Prostate gland (tissue), 2 donors: ENCODE measurements at regions not wholly inside any gene's neighbourhood (a gene's known extent, or its start where the extent isn't known, plus 50 kb on each side); places are given as distances from the start of the nearest gene placed in this dataset.

Experiments used
- DNase-seq: peaks from one replicate; pipeline ENCODE4 v3.0.0-alpha.2; 2019; ENCODE audit warnings: low spot score
- H3K27ac ChIP-seq, 2 donors: fragments of 200-600 bp; sonication (generic); 2 replicates each; pipeline ENCODE4 v1.5.1; 2017 to 2019
- H3K27me3 ChIP-seq: fragments of 200-600 bp; sonication (generic); replicated peaks from 2 replicates; pipeline ENCODE4 v1.5.1; 2019; ENCODE audit not compliant: insufficient read depth
- H3K36me3 ChIP-seq, 2 donors: fragments of 200-600 bp; sonication (generic); 1 replicate in 1 of 2; 2 replicates in 1 of 2; pipeline versions ENCODE4 v1.5.1 to v1.8.1; 2017 to 2019
- H3K4me1 ChIP-seq: fragments of 200-600 bp; sonication (generic); replicated peaks from 2 replicates; pipeline ENCODE4 v1.5.1; 2019
- H3K4me3 ChIP-seq, 2 donors: fragments of 200-600 bp; sonication (generic); 2 replicates each; pipeline ENCODE4 v1.5.1; 2017 to 2019
- H3K9me3 ChIP-seq: fragments of 200-600 bp; sonication (generic); 2 replicates; pipeline ENCODE4 v1.5.1; 2017
- POLR2A ChIP-seq: fragments of 450-650 bp; IDR thresholded peaks from one replicate; pipeline ENCODE4 v1.6.1; 2016; ENCODE audit warnings: antibody characterized with exemption, mild to moderate bottlenecking
- POLR2AphosphoS5 ChIP-seq: sonication (generic); formaldehyde crosslinking; IDR thresholded peaks from one replicate; pipeline ENCODE4 v1.6.1; 2017; ENCODE audit warnings: antibody characterized with exemption
- WGBS: methylation state at CpG from one replicate; pipeline ENCODE4 v1.1.5; 2018; 5-methylcytosine and 5-hydroxymethylcytosine counted together
- intact Hi-C: fragments of 100-400 bp; cut with DNase I; formaldehyde crosslinking; loops from one replicate; pipeline ENCODE4 v1.14.2; 2022
- TF ChIP-seq, protein P1 (sequence below), 4 experiments: fragments of 200-600 bp in 2 of 4; fragments of 450-650 bp in 2 of 4; sonication (generic) in 2 of 4; IDR thresholded peaks; 1 replicate in 3 of 4; 2 replicates in 1 of 4; pipeline ENCODE4 v1.5.1; 2016 to 2019; ENCODE audit warnings: antibody characterized with exemption in 4 of 4, mild to moderate bottlenecking in 2 of 4, moderate library complexity in 2 of 4

DNA sequence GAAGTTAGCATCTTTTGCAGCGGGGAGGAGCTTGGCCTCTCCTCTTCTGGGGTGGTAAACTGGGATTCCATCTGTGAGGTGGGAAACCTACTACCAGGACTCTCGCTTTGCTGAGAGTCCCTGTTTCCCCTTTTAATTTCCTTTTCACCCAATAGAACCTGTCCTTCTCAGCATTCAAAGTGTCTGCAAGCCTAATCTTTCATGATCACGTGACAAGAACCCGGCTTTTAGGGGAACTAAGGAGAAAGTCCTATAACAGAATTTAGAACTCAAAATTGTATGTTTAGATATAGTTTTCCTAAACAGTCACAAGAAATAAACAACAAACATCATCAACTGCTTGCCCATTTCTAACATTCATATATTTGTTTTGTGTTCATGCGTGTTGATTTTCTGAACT, 103.6 kb upstream of the CDH19 start:
- H3K4me1 ChIP-seq = no peaks in the 10 kb centered on the region
- no peaks in the 10 kb centered on the region for H3K9me3 ChIP-seq
- 86% methylated on average over 5 of the region's 5 CpGs for whole genome bisulfite sequencing
- no peak overlapping the region for H3K27ac ChIP-seq
- no peak for DNase-seq
- intact Hi-C loops = no loop called here
- TF ChIP-seq, protein P1, sequence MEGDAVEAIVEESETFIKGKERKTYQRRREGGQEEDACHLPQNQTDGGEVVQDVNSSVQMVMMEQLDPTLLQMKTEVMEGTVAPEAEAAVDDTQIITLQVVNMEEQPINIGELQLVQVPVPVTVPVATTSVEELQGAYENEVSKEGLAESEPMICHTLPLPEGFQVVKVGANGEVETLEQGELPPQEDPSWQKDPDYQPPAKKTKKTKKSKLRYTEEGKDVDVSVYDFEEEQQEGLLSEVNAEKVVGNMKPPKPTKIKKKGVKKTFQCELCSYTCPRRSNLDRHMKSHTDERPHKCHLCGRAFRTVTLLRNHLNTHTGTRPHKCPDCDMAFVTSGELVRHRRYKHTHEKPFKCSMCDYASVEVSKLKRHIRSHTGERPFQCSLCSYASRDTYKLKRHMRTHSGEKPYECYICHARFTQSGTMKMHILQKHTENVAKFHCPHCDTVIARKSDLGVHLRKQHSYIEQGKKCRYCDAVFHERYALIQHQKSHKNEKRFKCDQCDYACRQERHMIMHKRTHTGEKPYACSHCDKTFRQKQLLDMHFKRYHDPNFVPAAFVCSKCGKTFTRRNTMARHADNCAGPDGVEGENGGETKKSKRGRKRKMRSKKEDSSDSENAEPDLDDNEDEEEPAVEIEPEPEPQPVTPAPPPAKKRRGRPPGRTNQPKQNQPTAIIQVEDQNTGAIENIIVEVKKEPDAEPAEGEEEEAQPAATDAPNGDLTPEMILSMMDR (IDR thresholded peaks at IDR 0.05) = no peak
- TF ChIP-seq POLR2A (no peak), POLR2AphosphoS5 (no peak)
- no peaks in the 10 kb centered on the region for H3K27me3 ChIP-seq
- no peak overlapping the region for H3K4me3 ChIP-seq
- H3K36me3 ChIP-seq = no peaks in the 10 kb centered on the region

GRCh38 chr18:66695281-66695680, 91.4 kb upstream of the CDH19 start:
- Histone ChIP-seq H3K27ac (no peak overlapping the region), H3K36me3 (no peaks in the 10 kb centered on the region), H3K4me1 (no peaks in the 10 kb centered on the region), H3K27me3 (no peaks in the 10 kb centered on the region), H3K9me3 (no peaks in the 10 kb centered on the region), H3K4me3 (no peak overlapping the region)
- TF ChIP-seq POLR2AphosphoS5 (no peak), POLR2A (no peak)
- TF ChIP-seq, protein P1 (IDR thresholded peaks at IDR 0.05) = no peak
- no peak for DNase-seq
- intact Hi-C loops = no loop called here

GRCh38 chr18:66694852-66695251, 91.0 kb upstream of the CDH19 start:
- Histone ChIP-seq H3K4me3 (no peak overlapping the region), H3K9me3 (no peaks in the 10 kb centered on the region), H3K27me3 (no peaks in the 10 kb centered on the region), H3K36me3 (no peaks in the 10 kb centered on the region), H3K27ac (no peak overlapping the region), H3K4me1 (no peaks in the 10 kb centered on the region)
- intact Hi-C loops = no loop called here
- no peak for DNase-seq
- 75% methylated on average over 1 of the region's 1 CpG for WGBS
- no peak for TF ChIP-seq POLR2AphosphoS5
- no peak for TF ChIP-seq POLR2A
- TF ChIP-seq, protein P1 (IDR thresholded peaks at IDR 0.05) = no peak

DNA sequence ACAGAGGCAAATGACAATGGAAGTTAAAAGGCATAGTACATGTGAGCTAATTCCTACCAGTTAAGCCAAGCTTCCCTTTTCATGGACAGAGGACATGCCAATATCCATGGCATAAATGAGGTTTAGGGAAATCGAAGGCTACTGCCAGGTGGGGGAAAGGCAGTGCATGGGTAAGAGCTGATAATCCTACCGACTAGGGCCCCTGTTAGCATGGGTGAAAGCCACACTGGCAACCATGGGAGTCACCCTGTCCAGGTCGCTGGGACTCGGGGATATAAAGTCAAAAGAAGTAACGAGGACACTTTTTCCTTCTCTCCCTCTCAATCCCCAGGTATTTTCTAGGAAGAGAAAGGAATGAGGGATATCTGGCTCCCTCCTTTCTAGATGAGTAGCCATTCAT, 83.7 kb upstream of the CDH19 start:
- DNase-seq = no peak
- H3K27me3 ChIP-seq = no peaks in the 10 kb centered on the region
- TF ChIP-seq, protein P1 (IDR thresholded peaks at IDR 0.05) = no peak
- TF ChIP-seq POLR2AphosphoS5 = no peak
- no peak for TF ChIP-seq POLR2A
- 87% methylated on average over 5 of the region's 5 CpGs for WGBS
- no peak overlapping the region for H3K27ac ChIP-seq
- no peaks in the 10 kb centered on the region for H3K4me1 ChIP-seq
- intact Hi-C loops = no loop called here
- H3K9me3 ChIP-seq = no peaks in the 10 kb centered on the region
- H3K36me3 ChIP-seq = no peaks in the 10 kb centered on the region
- H3K4me3 ChIP-seq = no peak overlapping the region

- TF ChIP-seq POLR2A (no peak), POLR2AphosphoS5 (no peak)
- TF ChIP-seq, protein P1 (IDR thresholded peaks at IDR 0.05) = no peak
- no peak for DNase-seq
- Histone ChIP-seq H3K27me3 (no peaks in the 10 kb centered on the region), H3K4me1 (no peaks in the 10 kb centered on the region), H3K9me3 (no peaks in the 10 kb centered on the region), H3K36me3 (no peaks in the 10 kb centered on the region), H3K27ac (no peak overlapping the region), H3K4me3 (no peak overlapping the region)
- intact Hi-C loops = no loop called here
- WGBS = 26% methylated on average over 5 of the region's 5 CpGs
These were observed 79.0 kb upstream of the CDH19 start for GRCh38 chr18:66682855-66683322.
